OCI-M2 (cell line): ENCODE measurements at regions not wholly inside any gene's neighbourhood (a gene's known extent, or its start where the extent isn't known, plus 50 kb on each side); places are given as distances from the start of the nearest gene placed in this dataset.

Experiments used
- DNase-seq: peaks from one replicate; lab custom pipeline; 2025; ENCODE audit not compliant: unreplicated experiment; lab: John Stamatoyannopoulos, UW

DNA sequence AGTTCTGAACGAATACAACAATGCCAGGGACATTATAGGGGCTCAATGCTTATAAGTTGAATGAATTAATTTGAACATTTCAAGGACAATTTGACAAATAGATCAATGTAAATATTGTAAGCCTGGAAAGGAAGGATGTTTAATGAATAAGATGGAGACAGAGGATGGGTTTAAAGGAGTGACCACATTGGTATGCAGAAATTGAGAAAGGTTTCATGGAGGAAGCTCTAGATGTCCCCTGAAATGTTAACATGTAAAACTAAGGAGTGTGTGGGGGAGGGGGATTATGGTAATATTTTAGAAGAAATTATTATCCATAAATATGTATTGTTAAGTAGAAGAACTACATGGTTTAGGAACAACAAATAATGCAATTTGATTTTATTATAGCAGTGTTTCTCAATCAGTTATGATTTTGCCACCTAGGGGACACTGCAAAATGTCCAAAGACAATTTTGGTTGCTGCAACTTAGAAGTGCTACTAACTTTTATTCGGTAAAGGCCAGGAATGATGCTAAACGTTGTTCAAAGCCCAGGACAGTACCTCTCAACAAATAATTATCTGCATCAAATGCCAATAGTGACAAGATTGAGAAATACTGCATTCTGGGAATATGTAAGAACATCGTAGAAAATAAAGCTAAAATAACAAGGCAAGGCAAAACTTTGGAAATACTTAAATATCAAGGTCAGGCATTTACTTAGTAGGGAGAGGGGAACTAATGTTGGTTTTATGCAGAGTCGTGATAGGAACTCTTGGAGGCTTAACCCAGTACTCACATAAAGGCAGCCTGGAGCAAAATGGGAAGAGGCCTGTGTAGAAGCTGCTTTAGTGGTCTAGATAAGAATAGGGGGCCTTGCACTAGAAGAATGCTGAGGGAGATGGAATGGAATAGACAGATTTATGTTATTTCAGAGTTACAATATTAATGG is 686.9 kb upstream of the CITED2 start:
- no peak for DNase-seq

DNA sequence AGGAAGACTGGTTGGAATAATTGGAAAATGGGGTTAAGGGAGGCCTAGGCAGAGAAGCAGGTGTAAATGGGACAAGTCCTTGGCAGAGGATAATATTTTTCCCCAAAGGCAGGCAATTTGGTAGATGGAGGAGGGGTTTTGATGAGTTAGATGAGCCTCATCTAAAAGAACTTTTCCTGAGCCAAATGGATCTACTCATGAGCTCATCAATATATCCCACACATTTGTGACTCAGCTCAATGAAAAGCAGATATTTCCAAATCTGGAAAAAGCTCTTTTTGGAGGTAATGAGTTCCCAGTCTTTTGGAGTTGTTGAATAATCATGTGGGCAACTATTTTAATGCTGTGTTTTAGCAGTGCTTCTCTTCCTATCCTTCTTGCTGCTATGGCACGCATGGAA is 685.5 kb upstream of the CITED2 start:
- DNase-seq, result no peak

DNA sequence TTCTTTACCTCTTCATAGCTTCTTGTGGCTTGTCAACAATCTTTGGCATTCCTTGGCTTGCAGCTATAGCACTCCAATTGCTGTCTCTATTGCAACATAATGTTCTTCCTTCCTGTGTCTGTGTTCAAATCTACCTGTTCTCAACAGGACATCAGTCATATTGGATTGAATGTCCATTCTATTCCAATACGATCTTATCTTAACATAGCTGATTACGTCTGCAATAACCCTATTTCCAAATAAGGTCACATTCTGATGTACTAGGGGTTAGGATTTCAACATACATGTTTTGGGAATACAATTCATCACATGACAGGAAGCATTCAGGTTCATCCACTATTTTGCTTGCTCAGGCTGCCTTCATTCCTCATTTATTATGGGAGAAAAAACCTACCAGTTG is 684.4 kb upstream of the CITED2 start:
- DNase-seq, result no peak

DNA sequence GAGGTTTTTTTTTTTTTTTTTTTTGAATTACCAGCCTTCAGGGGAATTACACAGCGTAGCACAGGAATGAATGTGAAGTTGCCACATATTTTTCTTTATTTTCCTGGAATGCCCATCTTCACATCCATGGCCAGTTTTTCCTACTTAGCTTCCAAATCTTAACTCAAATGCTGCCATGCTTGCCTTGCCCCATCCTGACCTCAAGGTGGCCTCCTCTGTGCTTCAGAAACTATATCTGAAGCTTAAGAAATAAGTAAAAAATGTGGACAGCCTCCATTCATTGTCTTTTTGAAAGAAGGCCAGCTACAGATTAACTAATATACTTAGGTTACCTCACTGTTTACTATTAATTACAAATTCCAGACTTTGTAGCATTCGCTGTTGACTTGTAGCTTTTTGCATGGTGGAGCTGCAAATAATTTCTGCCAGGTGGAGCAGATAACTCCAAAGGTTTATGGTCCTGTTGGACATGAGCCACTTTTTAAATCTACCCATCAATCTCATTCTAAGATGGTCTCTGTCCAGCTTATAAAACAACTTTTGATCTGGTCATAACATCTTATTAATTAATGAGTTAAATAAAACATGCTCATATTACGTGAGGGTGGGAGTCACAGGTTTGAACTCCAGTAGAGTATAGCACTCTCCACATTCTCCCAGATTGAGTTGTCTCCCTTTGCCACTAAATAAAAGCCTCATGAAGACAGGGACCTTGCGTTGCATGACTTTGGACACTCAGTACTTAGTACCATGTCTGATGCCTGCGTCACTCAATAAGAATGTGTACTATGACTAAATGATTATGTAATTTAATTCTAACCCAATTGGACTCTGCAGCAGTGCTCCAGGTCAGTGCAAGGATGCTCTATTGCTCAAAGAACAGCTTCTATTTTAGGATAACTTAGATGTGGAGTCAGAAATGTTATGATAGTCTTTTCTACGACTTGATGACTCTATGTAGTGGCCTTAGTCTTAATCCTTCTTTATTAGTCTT is 678.6 kb upstream of the CITED2 start:
- no peak for DNase-seq

DNA sequence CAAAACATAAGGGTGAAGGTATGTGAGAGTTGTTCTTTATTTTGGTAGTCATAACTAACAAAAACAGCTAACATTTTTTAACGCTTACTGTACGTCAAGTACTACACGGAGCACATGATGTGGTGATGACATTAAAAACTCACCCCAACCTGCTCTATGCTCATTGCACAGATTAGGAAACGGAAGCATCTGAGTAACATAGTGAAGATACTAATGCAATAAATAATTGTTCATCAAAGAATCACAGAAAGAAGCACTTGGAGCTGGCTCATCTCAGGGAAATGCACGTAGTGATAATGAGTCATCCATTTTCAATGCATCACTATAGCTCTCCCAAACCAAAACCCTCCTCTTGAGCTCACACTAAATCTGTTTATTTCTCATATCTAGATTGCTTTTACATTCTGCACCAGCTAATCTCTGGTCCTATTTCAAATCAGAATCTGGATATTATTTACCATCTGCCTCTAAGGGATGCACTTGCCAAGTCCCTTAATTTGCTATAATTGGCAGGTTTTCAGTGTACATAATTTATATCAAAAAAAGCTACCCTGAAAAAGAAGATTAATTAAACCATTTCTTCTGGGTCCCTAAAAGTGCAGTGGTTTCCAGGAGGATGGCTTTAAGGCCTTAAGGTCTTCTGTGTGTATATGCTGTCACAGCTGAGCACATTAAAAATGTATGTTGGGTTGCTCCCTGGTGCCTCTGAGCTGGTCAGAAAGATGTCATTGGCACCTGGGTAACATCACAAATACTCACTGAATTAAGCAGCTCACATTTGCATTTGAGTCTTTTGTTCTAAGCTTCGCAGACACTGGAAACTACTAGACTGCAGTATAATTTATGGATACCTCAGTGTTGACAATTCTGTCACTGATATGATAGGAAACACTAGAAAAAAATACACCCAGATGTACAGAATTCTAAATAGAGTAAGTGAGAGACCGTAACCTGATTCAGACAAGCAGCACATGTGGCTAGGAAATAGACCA is 677.4 kb upstream of the CITED2 start:
- no peak for DNase-seq

DNA sequence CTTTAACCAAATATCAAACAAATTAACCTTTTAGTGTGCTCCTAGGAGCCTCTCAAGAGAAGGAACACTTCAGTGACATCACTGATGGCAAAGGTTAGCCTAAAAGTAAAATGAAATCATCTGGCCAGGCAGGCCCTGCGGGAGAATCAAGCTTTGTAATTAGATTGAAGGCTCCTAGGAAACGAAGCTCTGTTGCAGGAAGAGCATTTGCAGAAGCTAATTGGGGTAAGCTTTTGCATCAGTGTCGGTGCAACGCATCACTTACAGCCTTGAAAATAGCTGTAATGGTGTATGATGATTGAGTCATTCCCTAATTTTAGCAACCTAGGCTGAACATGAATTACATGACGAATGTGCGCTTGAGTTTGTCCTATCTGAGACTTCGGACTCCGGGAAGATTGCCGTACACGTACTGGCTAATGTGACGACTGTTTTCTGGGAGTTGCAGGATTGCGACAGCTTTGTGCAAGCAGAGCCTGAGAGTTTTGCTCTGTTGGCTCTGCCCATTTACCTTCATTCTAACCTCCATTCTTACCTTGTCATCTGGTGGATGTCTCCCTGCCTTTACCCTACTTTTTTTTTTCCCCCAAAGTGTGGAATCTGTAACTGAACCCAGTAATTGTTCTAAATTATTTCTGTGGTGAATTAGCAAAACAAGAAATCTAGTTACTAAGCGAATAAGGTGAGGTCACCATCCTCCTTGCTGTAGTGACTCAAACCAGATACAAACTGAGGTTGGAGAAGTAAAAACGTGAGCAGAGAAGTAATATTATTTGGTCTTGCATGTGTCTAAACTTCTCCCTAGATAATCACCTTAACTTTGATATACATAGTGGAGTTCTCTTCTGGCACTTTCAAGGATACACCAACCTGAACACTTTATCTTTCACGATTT is 675.9 kb upstream of the CITED2 start:
- DNase-seq, result no peak

DNA sequence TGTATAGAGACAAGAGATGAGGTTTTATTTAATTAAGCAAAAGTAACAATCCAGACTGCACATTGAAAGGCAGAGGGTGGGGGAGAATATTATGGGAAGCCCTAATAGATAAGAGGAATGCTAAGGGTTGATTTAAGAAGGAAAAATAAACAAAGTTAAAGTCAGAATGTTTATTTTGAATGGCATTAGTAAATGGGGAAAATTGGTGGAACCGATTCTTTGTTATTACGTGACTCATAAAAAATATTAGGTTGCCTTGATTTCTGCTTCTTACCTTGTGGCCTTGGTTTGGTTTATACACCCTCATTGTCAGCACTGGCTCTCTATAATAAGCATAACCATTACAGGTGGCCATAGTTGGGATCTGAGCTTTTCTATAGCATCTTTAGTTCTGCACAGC is 674.8 kb upstream of the CITED2 start:
- DNase-seq, result no peak

DNA sequence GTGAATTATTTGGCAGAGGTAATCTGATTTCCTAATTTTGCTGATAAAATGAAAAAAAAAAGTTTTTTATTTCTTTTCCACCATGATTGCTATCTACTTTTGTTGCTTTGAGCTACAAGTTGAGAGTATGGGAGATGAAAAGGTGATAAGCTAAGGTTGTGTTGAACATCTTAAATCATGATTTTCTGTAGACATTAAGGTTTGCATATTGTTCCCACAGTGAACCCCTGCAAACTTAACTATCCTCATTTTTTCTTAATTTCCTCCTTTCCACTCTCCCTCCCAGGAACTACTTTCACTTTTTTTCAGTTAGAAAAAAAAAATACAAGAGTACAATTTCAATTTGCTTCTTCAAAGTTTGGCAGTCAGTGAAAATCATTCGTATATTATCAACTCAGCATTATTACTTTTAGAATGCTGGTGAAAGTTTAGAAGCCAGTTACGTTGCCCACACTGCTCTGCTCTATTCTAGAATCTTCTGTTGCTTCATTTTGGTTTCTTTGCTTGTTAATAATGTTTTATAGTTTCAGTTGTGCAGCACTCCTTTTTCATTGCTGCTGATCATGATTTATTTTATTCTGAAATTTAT is 673.8 kb upstream of the CITED2 start:
- DNase-seq, result no peak

DNA sequence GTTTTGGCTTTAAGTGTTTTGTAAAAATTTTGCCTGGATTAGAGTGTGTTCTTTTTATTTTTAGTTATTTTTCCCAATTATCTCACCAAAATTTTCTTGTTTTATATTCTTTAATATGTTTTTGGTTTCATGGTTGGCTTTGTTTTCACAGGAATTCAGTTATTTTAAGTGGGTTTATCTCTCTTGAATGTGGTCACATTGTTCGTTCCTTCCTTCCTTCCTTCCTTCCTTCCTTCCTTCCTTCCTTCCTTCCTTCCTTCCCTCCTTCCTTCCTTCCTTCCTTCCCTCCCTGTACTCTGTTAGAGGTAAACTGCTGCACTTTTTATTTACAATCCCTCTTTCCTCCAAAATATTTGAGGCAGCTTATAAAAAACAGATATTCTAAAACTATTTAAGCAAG is 672.9 kb upstream of the CITED2 start:
- no peak for DNase-seq

DNA sequence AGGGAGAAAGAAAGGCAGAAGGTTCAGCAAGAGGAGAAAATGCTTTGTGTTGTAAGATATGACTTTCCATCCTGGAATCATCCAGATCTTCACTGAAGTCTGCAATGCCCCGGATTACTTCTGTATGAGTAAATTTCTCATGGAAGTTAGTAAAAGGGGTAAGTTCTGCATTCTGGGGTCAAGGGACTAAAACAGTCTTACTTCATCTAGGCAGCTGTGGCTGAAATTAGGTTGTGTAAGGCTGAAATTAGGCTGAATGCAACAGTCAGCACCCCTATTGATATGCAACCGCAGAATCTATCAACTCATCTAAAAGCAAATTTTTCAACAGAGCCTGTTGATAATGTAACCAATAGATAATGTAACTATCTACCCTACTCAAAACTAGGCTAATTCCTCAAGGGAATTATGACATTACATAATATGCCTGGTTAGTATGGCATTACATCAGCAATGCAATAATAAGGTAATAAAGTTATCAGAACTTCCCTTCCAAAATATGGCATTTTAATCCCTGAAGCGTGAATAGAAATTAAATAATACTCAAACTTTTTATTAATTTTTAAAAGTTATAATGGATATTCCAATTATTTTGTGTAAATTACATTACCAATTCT is 671.7 kb upstream of the CITED2 start:
- no peak for DNase-seq

DNA sequence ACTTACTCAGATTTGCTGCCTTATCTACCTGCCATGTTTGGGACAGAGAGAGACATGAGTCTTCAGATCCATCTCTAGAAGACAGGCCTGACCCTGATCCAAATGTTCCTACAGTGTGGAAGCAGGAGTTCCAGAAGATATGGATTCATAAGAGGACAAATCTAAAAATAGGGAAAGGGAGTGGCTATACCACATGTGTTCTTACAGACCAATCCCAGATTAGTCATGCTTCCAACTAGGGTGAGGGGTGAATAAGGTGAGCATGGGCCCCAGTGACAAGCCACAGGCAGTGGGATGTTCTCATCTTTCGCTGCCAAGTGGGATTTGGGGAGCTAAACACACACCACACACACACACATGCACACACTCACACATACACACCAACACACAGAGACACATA is 670.7 kb upstream of the CITED2 start:
- no peak for DNase-seq

DNA sequence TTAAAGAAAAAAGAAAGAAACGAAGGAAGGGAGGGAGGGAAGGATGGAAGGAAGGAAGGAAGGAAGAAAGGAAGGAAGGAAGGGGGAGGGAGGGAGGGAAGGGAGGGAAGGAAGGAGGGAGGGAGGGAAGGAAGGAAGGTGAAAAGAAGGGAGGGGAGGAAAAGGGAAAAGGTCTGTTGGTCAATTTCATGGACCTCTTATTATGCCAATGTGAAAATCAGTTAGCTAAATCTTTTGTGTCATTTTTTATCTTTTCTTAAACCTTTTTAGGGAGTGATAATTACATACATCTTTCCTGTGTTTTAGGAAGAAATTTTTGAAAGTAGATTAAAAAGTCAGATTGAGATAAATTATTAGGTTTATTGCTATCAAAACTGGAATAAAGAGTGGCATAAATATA is 670.2 kb upstream of the CITED2 start:
- DNase-seq, result no peak

DNA sequence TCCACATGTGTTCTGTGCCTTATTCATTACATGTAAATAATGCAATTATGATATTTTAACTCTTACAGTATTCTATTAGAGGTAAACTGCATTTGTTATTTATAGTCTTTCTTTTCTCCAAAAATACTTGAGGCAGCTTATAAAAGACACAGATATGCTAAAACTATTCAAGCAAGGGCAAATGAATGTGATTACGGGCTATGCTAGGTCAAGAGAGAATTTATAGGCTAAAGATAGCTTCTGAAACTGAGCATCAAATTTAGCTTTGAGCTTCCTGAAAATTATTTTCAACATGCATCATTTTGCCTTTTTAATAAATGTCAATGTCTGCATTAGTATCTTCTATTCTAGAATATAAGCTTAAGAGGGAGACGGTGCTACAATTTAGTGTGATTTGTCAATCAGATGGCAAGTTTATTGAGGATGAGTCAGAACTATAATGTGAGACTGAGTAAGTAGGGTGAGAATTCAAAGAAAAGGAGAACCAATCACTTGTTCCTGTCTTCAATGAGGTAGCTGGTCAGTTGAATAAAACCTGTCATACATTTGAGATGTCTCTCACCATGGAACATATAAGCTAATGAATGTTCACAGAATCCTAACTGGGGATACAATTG is 669.4 kb upstream of the CITED2 start:
- no peak for DNase-seq

DNA sequence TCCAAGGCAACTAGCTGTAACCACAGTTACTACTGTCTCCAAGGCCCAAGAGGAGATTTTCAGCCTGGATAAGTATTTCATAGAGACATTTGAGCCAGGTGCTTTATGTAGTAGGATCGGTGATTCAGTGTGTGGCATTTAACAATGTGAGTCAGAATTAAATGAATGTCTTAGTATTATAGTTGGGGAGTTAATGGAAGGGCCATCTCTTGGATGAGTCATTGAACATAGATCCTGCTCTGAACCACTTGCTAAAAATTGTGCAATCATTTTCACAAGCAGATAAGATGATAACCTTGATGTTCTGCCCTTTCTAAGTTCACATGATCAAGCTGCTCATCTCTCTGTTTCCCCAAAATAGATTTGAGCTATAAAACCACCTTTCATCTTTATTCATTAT is 668.9 kb upstream of the CITED2 start:
- no peak for DNase-seq

DNA sequence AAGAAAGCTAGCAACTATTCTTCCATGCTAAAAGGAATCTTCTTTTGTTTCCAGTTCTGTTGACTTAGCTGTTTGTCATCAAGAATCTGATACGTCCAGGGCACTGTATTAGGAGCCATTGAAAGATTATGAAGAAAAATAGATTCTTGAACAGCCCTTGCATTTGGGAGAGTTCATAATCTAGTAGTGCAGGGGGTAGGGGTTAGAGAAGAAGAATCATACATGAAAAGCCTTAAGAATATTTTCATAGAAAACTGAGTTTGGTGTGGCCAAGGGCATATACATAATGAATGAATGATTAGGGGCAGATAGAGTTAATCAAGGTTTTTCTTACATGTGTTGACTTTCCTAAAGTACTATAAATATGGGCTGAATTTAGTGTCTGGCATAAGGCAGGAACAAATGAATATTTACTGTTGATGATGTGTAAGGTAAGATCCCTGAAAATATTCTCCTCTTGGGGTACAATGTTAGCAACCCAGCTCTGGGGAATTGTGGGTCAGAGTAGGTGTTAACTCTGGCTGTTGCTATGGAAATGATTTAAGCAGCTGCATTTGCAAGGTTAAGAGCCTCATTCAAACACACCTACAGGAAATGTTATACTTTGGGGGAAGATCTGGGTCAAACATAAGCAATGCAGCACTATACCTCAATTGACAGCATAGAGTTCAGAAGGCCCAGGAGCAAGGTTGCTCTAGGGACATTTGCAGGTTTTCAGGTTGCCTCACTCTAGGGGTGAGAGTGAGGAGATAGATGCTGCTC is 667.3 kb upstream of the CITED2 start:
- no peak for DNase-seq

DNA sequence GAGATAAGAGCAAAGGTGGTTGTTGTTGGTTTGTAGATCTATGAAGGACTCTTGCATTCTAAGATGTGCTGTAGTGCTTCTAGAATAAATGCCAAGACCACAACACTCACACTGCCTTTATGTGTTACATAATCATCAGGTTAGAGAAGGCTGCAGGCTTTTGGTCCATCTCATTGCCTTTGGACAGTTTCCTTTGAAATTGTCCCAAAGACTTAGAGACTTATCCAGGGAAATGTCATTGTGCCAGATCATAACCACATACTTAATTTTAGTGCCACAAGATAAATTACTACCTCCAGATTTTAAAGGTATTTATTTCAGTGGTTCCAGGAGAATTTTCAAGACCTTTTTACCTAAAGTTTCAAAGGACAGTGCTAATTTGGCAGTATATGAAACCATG is 666.6 kb upstream of the CITED2 start:
- DNase-seq, result no peak

DNA sequence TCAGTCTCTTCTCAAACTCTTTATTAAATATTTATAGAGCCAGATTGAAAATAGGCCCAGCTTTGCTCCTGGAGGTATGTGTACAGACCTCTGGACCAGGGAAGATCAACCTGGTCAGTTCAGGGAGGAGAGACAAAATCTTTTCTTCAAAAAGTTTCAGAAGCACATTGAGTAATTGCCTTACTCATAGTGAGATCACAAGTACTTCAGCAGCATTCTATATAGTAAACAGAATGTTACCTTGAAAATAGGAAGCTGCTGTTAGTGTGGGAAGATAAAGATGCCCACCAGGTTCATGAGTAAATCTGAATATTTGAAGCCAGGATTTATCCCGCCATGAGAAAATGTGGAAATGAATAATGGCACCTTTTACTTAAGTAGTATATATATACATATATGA is 665.9 kb upstream of the CITED2 start:
- DNase-seq, result no peak

DNA sequence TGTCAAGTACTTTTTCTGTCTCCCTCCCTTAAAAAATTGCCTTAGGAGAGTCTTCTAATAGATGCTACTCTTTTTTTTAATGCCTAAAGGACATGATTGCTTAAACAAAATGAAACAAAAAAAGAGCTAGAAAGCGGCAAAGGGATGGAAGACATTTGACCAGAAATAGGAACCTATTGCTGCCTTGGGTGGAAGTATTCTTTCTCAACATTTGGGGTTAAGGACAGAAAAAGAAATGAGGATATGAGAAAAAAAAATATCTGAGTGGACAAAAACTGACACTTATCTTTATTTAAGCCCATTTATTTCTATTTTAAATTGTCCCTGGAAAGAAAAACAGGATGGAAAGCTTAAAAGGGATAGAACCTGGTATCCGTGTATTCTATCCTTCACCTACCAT is 664.9 kb upstream of the CITED2 start:
- DNase-seq, result no peak
